GM19395 (cell line): ENCODE measurements at regions not wholly inside any gene's neighbourhood (a gene's known extent, or its start where the extent isn't known, plus 50 kb on each side); places are given as distances from the start of the nearest gene placed in this dataset.
"Not testable (repeated sequence)": the region's sequence is repeated elsewhere in the genome, so short reads cannot be mapped to it uniquely, and the experiment has no call there.

Experiments used
- ATAC-seq: cut with Tn5 transposase; IDR thresholded peaks from one replicate; pipeline ENCODE4 v1.9.1; 2021; ENCODE audit warnings: mild to moderate bottlenecking, moderate library complexity; ENCODE audit not compliant: unreplicated experiment

- no peak for ATAC-seq
These were observed 91.2 kb upstream of the CREB1 start for GRCh38 chr2:207438414-207439126.

- not testable (repeated sequence) for ATAC-seq
These were observed 89.9 kb upstream of the CREB1 start for GRCh38 chr2:207439881-207440280.

DNA sequence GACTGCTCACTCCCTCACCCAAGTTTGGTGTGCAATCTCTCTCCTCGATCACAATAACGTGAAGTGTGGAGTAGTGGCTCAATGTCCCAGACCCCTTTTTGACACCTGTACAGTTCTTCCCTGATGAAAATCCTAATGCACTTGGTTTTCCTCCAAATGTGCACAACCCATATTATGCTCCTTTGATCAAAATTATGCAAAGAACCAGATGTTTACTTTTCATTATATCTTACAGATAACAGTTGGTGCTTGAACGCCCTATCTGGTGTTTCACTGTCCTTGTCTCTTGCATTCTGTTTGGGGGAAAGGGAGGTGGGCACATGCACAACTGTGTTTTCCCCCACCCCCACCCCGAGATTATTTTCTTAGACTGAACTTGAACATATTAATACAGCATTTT lies 85.0 kb upstream of the CREB1 start:
- no peak for ATAC-seq

GRCh38 chr2:207446653-207447052 lies 83.1 kb upstream of the CREB1 start:
- no peak for ATAC-seq

DNA sequence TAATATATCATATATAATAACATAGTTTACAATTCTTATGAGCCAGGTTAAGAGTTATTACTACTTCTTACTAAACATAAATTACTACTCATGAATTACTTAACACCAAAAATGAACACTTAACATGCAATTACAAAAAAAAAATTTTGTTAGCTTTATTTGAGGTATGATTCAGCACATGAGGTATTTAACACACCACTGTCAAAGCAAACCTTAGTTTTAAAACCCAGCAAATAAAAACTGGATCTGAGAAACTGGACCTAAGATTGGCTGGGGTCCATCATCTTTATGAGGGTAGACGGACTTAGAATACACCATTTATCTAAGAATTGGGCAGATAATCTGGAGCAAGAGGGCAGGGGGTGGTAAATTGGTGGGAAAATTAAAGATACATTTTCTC lies 81.8 kb upstream of the CREB1 start:
- ATAC-seq: no peak

- no peak for ATAC-seq
These were observed 80.1 kb upstream of the CREB1 start for GRCh38 chr2:207449642-207450165.

- no peak for ATAC-seq
These were observed 79.6 kb upstream of the CREB1 start for GRCh38 chr2:207450186-207450585.

DNA sequence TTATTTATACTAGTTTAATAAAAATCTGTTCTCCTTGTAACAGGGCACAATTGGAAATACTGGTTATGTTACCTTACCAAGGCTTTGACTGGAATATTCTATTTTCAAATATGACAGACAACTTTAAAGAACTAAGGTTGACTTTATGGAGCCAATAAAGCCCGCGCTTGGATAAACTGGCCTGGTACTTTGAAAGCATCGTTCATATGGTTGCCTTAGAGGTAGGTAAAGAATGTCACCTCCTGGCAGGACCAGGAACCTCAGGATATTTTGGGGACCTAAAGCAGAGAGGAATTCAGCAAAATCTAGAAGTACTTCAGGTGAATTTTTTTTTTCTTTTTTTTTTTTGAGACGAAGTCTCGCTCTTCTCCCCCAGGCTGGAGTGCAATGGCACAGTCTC lies 71.2 kb upstream of the CREB1 start:
- no peak for ATAC-seq

DNA sequence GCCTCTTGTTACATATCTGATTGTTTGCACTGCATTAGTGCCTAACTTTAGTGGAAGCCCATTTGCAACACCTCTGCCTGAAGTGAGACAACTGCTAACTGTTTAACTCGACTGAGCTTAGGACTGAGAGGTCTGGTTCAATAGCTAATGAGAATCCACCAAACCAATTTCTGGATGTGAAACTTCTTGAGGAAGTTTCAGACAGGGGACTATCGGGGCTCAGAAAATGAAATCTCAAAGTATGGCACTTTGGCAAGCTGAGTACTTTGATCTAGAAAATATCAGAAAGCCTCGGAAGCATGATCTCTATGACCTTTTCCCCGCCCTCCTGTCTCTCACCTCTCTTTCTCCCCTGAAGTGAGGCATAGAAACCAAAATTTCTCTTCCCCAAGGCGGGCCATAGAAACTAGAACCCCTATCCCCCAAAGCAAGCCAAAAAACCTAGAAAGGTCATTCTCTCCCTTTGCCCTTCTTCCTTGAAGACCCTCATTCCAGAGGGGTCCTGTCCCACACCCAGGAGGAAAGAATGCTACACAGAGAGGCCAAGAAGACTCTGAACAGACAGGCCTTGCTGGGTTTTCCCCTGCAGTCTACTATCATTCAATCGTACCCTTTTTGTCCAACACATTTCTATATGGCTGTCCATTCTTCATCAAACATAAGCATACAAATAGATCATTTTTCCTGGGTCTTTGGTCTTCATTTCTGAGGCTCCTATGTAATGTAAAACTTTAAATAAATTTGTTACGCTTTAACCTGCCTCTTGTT lies 69.6 kb upstream of the CREB1 start:
- peak; percentile 96 for ATAC-seq

GRCh38 chr2:207463433-207463832 lies 66.3 kb upstream of the CREB1 start:
- ATAC-seq: no peak

DNA sequence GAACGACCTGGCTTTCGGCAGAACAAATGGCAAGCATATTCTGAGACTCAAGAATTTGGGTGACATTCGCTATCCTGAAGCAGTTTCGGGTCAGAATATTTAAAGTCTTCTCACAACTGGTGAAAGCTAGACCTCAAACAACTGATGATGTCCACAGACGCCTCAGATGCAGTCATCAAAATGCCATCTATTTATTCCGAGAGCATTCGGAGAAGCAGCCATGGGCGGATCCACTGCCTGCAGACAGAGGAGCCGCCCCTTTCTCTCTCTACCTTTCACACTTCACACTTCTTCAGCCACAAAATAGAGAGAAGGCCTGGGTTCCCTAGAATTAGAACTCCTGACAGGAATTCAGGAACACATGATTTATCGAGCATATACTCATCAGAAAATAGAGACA lies 65.8 kb upstream of the CREB1 start:
- ATAC-seq: no peak

DNA sequence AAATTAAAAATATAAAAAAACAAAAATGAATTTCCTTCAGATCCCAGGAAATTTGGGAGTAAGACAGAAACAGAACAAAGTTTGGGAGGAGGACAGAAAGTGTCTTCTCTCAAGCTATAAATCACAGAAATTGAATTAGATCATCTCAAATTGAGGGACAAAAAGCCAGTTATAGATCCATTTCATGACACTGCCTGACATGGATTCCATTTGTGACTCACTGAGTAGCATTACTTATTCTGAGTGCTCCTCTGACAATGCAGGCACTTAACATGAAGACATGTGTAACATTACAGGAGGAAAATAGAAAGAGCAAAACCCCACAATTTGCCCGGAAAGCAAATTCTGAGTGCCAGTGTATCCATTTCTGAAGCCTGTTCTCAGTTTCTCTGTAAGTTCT lies 63.9 kb upstream of the CREB1 start:
- no peak for ATAC-seq

- peak; percentile 69 for ATAC-seq
These were observed 61.9 kb upstream of the CREB1 start for GRCh38 chr2:207467716-207468347.

GRCh38 chr2:207468488-207468887 lies 61.3 kb upstream of the CREB1 start:
- no peak for ATAC-seq

DNA sequence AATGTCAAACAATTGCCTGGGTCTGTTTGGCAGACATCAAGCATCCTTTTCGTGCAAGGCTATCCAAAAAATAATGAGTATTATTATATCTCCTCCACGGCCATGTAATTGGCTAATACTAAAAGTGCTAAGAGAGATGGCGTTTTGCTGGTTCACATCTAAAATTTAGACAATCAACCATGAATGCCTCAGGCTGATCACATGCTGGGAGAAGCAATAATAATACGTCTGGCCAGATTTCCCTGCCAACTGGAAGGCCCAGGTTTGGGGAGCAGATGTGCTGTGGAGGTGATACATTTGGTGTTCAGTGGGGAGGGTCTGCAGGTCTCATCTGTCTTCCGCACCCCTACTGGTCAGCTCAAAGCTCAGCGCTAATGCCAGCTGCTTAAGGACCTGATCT lies 60.3 kb upstream of the CREB1 start:
- ATAC-seq: no peak

- no peak for ATAC-seq
These were observed 59.6 kb upstream of the CREB1 start for GRCh38 chr2:207469943-207470729.

DNA sequence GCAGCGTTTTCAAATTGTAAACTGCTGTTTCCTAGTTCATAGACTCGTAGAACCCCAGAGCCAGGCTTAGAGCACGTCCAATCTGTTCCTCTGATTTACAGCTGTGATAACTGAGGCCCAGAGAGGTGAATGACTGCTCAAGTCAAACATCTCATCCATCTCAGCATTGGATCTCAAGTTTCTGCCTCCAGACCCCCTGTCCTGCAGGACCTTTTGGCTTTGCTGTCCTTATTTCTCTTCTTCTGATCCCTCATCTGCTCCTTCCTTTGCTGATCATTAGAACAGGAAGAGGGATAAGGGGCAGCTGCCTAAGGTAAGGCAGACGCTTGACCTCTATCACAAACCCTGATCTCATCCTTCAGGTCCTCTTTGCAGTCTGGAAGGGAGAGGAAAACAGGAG lies 58.5 kb upstream of the CREB1 start:
- ATAC-seq: no peak

- ATAC-seq: no peak
These were observed 57.3 kb upstream of the CREB1 start for GRCh38 chr2:207472343-207473048.

DNA sequence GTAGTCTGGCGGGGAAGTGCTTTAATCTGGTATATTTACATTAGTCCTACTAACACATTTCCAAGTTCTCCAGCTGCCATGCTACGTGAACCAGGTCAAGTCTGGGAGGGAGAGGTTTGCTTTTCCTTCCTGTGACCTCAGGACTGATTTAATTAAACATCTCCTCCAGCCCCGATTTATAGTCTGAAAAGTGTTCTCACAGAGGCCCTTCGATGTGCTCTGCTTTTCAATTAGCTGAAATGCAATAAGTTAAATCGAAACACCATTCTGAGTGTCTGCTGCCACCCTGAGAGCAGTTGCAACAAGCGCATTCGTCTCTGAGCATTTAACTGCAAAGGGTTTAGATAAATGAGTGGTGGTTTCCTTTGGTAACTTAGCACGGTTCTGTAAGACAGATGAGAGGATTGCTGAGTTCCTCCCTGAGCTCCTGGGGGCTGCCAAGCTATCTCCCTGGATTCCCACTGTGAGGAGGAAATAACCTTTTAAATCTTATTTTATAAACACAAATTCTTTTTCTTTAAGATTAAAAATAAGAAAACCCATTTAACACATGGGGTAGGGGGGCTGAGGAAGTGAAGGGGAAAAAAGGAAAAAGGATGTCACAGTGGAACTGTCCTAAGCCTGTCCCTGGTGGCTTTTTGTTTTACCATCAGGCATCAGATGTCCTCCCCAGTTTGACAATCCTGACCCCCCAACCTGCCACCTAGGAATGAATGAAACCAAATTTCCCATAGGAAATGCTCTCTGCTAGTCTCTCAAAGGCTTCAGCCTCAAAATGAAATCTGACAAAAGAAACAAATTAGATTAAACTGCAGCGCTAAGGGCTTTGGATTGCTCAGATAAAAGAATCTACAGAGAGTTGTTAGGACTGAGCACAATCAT lies 56.5 kb upstream of the CREB1 start:
- ATAC-seq: peak; percentile 79

DNA sequence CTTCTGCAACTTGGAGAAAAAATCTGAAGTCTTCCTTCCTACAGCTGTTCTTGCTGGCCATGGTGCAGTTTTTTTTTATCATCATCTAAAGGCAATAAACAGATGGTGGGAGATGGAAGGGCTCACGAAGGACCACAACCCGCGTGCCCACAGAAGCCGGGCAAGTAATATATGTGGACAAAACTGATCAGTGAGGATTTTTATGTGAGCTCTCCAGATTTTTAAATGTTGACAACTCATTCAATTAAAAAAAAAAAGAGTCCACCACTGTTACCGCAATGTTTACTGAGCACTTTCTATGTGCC lies 55.9 kb upstream of the CREB1 start:
- no peak for ATAC-seq
